AG04450 (cell line): ENCODE measurements at regions not wholly inside any gene's neighbourhood (a gene's known extent, or its start where the extent isn't known, plus 50 kb on each side); places are given as distances from the start of the nearest gene placed in this dataset.

ENCODE experiments used
- CTCF ChIA-PET: fragments of 300-600, 350-600 bp; formaldehyde crosslinking; extraction: SDS; loops from one replicate; lab custom pipeline; 2022; ENCODE audit warnings: antibody characterized with exemption, inconsistent platforms; lab: Charles Lee
- POLR2A ChIA-PET: fragments of 350-600 bp; formaldehyde crosslinking; extraction: SDS; loops from one replicate; lab custom pipeline; 2021; ENCODE audit warnings: antibody characterized with exemption, inconsistent platforms; lab: Yijun Ruan, JAX
- DNase-seq: peaks from one replicate; pipeline ENCODE4 v3.0.0-alpha.2; 2011; ENCODE audit warnings: low read depth, low spot score
- H3K27ac ChIP-seq: one replicate; pipeline ENCODE4 v1.5.1; 2012; ENCODE audit warnings: low read depth, low read length, control low read depth
- H3K27me3 ChIP-seq: one replicate; pipeline ENCODE4 v1.6.0; 2012; ENCODE audit warnings: low read length; ENCODE audit not compliant: control insufficient read depth, insufficient read depth
- H3K4me3 ChIP-seq: 2 replicates; pipeline ENCODE4 v1.5.1; 2011; ENCODE audit warnings: mild to moderate bottlenecking, low read depth, low read length, control low read depth
- H3K9me3 ChIP-seq: 2 replicates; pipeline ENCODE4 v1.5.1; 2012; ENCODE audit warnings: low read length; ENCODE audit not compliant: control insufficient read depth, insufficient read depth
- CTCF ChIP-seq: IDR thresholded peaks from 2 replicates; pipeline ENCODE4 v1.5.1; 2011; ENCODE audit warnings: low read depth, low read length, control low read depth, inconsistent platforms

GRCh38 chr3:70421506-70421905 lies 109.1 kb upstream of the MDFIC2 start:
- TF ChIP-seq CTCF: no peak
- no peak overlapping the region for H3K27ac ChIP-seq
- no peaks in the 10 kb centered on the region for H3K27me3 ChIP-seq
- H3K4me3 ChIP-seq: no peak overlapping the region
- no peaks in the 10 kb centered on the region for H3K9me3 ChIP-seq
- DNase-seq: no peak
- ChIA-PET POLR2A (no interaction called here), CTCF (no interaction called here)

GRCh38 chr3:70409018-70409417 lies 96.6 kb upstream of the MDFIC2 start:
- Histone ChIP-seq H3K27ac (no peak overlapping the region), H3K27me3 (no peaks in the 10 kb centered on the region), H3K4me3 (no peak overlapping the region), H3K9me3 (no peaks in the 10 kb centered on the region)
- ChIA-PET CTCF (no interaction called here), POLR2A (no interaction called here)
- DNase-seq: no peak
- no peak for TF ChIP-seq CTCF

GRCh38 chr3:70400194-70400593 lies 87.8 kb upstream of the MDFIC2 start:
- H3K9me3 ChIP-seq: no peaks in the 10 kb centered on the region
- TF ChIP-seq CTCF: no peak
- no peak for DNase-seq
- H3K27ac ChIP-seq: no peak overlapping the region
- H3K27me3 ChIP-seq: no peaks in the 10 kb centered on the region
- CTCF ChIA-PET: no interaction called here
- no peak overlapping the region for H3K4me3 ChIP-seq
- POLR2A ChIA-PET: no interaction called here

GRCh38 chr3:70393881-70394612 lies 81.6 kb upstream of the MDFIC2 start:
- no peak for TF ChIP-seq CTCF
- POLR2A ChIA-PET: no interaction called here
- Histone ChIP-seq H3K27ac (no peak overlapping the region), H3K9me3 (no peaks in the 10 kb centered on the region), H3K4me3 (no peak overlapping the region), H3K27me3 (no peaks in the 10 kb centered on the region)
- CTCF ChIA-PET: no interaction called here
- DNase-seq: no peak

GRCh38 chr3:70392227-70392626 lies 79.8 kb upstream of the MDFIC2 start:
- no peaks in the 10 kb centered on the region for H3K27me3 ChIP-seq
- ChIA-PET CTCF (no interaction called here), POLR2A (no interaction called here)
- H3K4me3 ChIP-seq: no peak overlapping the region
- no peaks in the 10 kb centered on the region for H3K9me3 ChIP-seq
- no peak overlapping the region for H3K27ac ChIP-seq
- no peak for TF ChIP-seq CTCF
- no peak for DNase-seq
